Pancreas (tissue), 10 donors: ENCODE measurements at regions not wholly inside any gene's neighbourhood (a gene's known extent, or its start where the extent isn't known, plus 50 kb on each side); places are given as distances from the start of the nearest gene placed in this dataset.

Experiments
- ATAC-seq, 4 donors: fragments of 200-7000 bp; cut with Tn5 transposase; one replicate each; pipeline versions ENCODE4 v1.8.0 to v1.9.1; 2020; ENCODE audit warnings: mild to moderate bottlenecking in 4 of 4, moderate library complexity in 4 of 4
- DNase-seq, 6 donors: peaks; one replicate each; pipeline ENCODE4 v3.0.0-alpha.2; 2020
- FAIRE-seq: peaks from 2 replicates; lab custom pipeline; 2012; peaks lifted over from hg19 to GRCh38; lab: Jason Lieb, UNC
- H3K27ac ChIP-seq, 4 donors: fragments of 200-600 bp; sonication (generic); 1 replicate in 3 of 4; 2 replicates in 1 of 4; pipeline versions ENCODE4 v1.5.0 to v1.8.0; 2020
- H3K27me3 ChIP-seq, 4 donors: fragments of 200-600 bp; one replicate each; pipeline ENCODE4 v1.8.0; 2021
- H3K36me3 ChIP-seq, 3 donors: fragments of 200-600 bp; sonication (generic) in 1 of 3; one replicate each; pipeline versions ENCODE4 v1.5.0 to v1.8.0; 2020 to 2021
- H3K4me1 ChIP-seq, 3 donors: fragments of 200-600 bp; one replicate each; pipeline ENCODE4 v1.8.0; 2021
- H3K4me3 ChIP-seq, 4 donors: fragments of 200-600 bp; sonication (generic) in 2 of 4; one replicate each; pipeline versions ENCODE4 v1.5.0 to v1.8.0; 2020 to 2021
- H3K9me3 ChIP-seq, 4 donors: fragments of 200-600 bp; one replicate each; pipeline ENCODE4 v1.8.0; 2021
- CTCF ChIP-seq, 4 donors: fragments of 200-600 bp; sonication (generic) in 3 of 4; IDR thresholded peaks; one replicate each; pipeline versions ENCODE4 v1.5.0 to v1.8.0; 2021; ENCODE audit warnings: antibody characterized with exemption in 4 of 4
- WGBS, 2 donors: extraction: QIAGEN DNeasy Blood & Tissue Kit; methylation state at CpG; one replicate each; pipeline ENCODE4 v1.1.7; 2013; 5-methylcytosine and 5-hydroxymethylcytosine counted together
- intact Hi-C, 3 donors: fragments of 100-400 bp; cut with DNase I; formaldehyde crosslinking; loops; one replicate each; pipeline versions ENCODE4 v1.11.1 to v1.14.2; 2022
- donor health status: healthy with polysubstance abuse.
- donor health status: DM: no; HTN: no; CAD: no; lungs with moderate emphysema.
- donor health status: DM: no; HTN: no; CAD: no.
- donor health status: control.
- donor health status: control.
- donor health status: Bipolar disorder and iron deficiency.
- donor health status: DM: yes; HTN: yes; CAD: no.
- donor health status: DM: no; HTN: no; CAD: no.
- donor health status: DM: no; HTN: no; CAD: no.
- donor health status: DM: yes; HTN: yes; CAD: no.

GRCh38 chr5:40033009-40033408 is 608.2 kb upstream of the DAB2 start:
- FAIRE-seq (no peak), ATAC-seq (no peak), DNase-seq (no peak)
- TF ChIP-seq CTCF (IDR thresholded peaks at IDR 0.05) = no peak
- intact Hi-C loops = no loop called here
- Histone ChIP-seq H3K9me3 (no peaks in the 10 kb centered on the region), H3K4me3 (no peak overlapping the region), H3K27ac (no peak overlapping the region), H3K4me1 (no peaks in the 10 kb centered on the region), H3K27me3 (no peaks in the 10 kb centered on the region), H3K36me3 (no peaks in the 10 kb centered on the region)
- WGBS, 2 donors = 87 to 93% methylated on average over 1 of the region's 1 CpG

- Histone ChIP-seq H3K4me3 (no peak overlapping the region), H3K27me3 (no peaks in the 10 kb centered on the region), H3K9me3 (no peaks in the 10 kb centered on the region), H3K27ac (no peak overlapping the region), H3K36me3 (no peaks in the 10 kb centered on the region), H3K4me1 (no peaks in the 10 kb centered on the region)
- WGBS, 2 donors = 65 to 67% methylated on average over 2 of the region's 2 CpGs
- intact Hi-C loops = no loop called here
- no peak for DNase-seq
- TF ChIP-seq CTCF (IDR thresholded peaks at IDR 0.05) = no peak
- FAIRE-seq = no peak
- no peak for ATAC-seq
These were observed 605.9 kb upstream of the DAB2 start for GRCh38 chr5:40030661-40031060.

GRCh38 chr5:40029711-40030495 is 605.1 kb upstream of the DAB2 start:
- no peak for ATAC-seq
- peak; percentile 23 for FAIRE-seq
- no peak for TF ChIP-seq CTCF (IDR thresholded peaks at IDR 0.05)
- intact Hi-C loops = no loop called here
- Histone ChIP-seq H3K4me3 (no peak overlapping the region), H3K4me1 (no peaks in the 10 kb centered on the region), H3K9me3 (no peaks in the 10 kb centered on the region), H3K27me3 (no peaks in the 10 kb centered on the region), H3K36me3 (no peaks in the 10 kb centered on the region), H3K27ac (no peak overlapping the region)
- WGBS, 2 donors = 83 to 87% methylated on average over 5 of the region's 5 CpGs
- DNase-seq = no peak

GRCh38 chr5:40027400-40027799 is 602.6 kb upstream of the DAB2 start:
- Histone ChIP-seq H3K4me1 (no peaks in the 10 kb centered on the region), H3K27me3 (no peaks in the 10 kb centered on the region), H3K27ac (no peak overlapping the region), H3K4me3 (no peak overlapping the region), H3K36me3 (no peaks in the 10 kb centered on the region), H3K9me3 (no peaks in the 10 kb centered on the region)
- DNase-seq (no peak), FAIRE-seq (no peak), ATAC-seq (no peak)
- no peak for TF ChIP-seq CTCF (IDR thresholded peaks at IDR 0.05)
- WGBS, 2 donors = 86 to 89% methylated on average over 4 of the region's 4 CpGs
- intact Hi-C loops = no loop called here

GRCh38 chr5:40025586-40025985 is 600.8 kb upstream of the DAB2 start:
- Histone ChIP-seq H3K4me3 (no peak overlapping the region), H3K4me1 (no peaks in the 10 kb centered on the region), H3K36me3 (no peaks in the 10 kb centered on the region), H3K9me3 (no peaks in the 10 kb centered on the region), H3K27ac (no peak overlapping the region), H3K27me3 (no peaks in the 10 kb centered on the region)
- no peak for TF ChIP-seq CTCF (IDR thresholded peaks at IDR 0.05)
- intact Hi-C loops = no loop called here
- 70 to 96% methylated on average over 3 of the region's 3 CpGs for WGBS, 2 donors
- DNase-seq (no peak), FAIRE-seq (no peak), ATAC-seq (no peak)
